IMR-90 (cell line): ENCODE measurements at regions not wholly inside any gene's neighbourhood (a gene's known extent, or its start where the extent isn't known, plus 50 kb on each side); places are given as distances from the start of the nearest gene placed in this dataset.

Experiments
- ATAC-seq: fragments of 200-7000 bp; cut with Tn5 transposase; 2 replicates; pipeline ENCODE4 v1.9.1; 2020; ENCODE audit warnings: low read depth, mild to moderate bottlenecking, moderate library complexity
- BruUV-seq: library from RNA; stranded (reverse); fragments of 400-500 nt; replicated peaks from 2 replicates; lab custom pipeline; 2021; lab: Mats Ljungman, UMichigan
- CTCF ChIA-PET: fragments of 300-600 bp; formaldehyde crosslinking; extraction: SDS; loops from one replicate; lab custom pipeline; 2021; ENCODE audit warnings: antibody characterized with exemption; lab: Yijun Ruan, JAX
- POLR2A ChIA-PET: fragments of 300-600 bp; sonication (Branson Sonifier 250); formaldehyde crosslinking; loops from one replicate; lab custom pipeline; 2022; ENCODE audit warnings: antibody characterized with exemption; ENCODE audit not compliant: unreplicated experiment; lab: Charles Lee
- DNase-seq: peaks from one replicate; pipeline ENCODE4 v3.0.0; 2013
- H2AFZ ChIP-seq: replicated peaks from 2 replicates; pipeline ENCODE3; 2013; ENCODE audit warnings: low read length, mild to moderate bottlenecking; ENCODE audit not compliant: poor library complexity
- H2AK5ac ChIP-seq: 2 replicates; pipeline ENCODE4 v1.6.1; 2013; ENCODE audit warnings: low read depth, low read length, inconsistent platforms
- H2AK9ac ChIP-seq: replicated peaks from 2 replicates; pipeline ENCODE3; 2013; ENCODE audit warnings: mild to moderate bottlenecking, low read depth, low read length, moderate library complexity; ENCODE audit not compliant: poor library complexity
- H2BK120ac ChIP-seq: 2 replicates; pipeline ENCODE4 v1.6.1; 2013; ENCODE audit warnings: low read depth, low read length, inconsistent platforms
- H2BK15ac ChIP-seq: 3 replicates; pipeline ENCODE4 v1.6.1; 2013; ENCODE audit warnings: low read depth, low read length, inconsistent platforms
- H2BK20ac ChIP-seq: 2 replicates; pipeline ENCODE4 v1.6.1; 2013; ENCODE audit warnings: low read depth, mild to moderate bottlenecking, inconsistent platforms, low read length, moderate library complexity
- H2BK5ac ChIP-seq: 2 replicates; pipeline ENCODE4 v1.6.1; 2013; ENCODE audit warnings: mild to moderate bottlenecking, low read depth, low read length, inconsistent platforms; ENCODE audit not compliant: poor library complexity, severe bottlenecking
- H3K14ac ChIP-seq: replicated peaks from 2 replicates; pipeline ENCODE4 v1.6.1; 2013; ENCODE audit warnings: low read depth, low read length, inconsistent platforms
- H3K18ac ChIP-seq: 2 replicates; pipeline ENCODE4 v1.6.1; 2013; ENCODE audit warnings: low read depth, low read length, control low read depth
- H3K23ac ChIP-seq: 2 replicates; pipeline ENCODE4 v1.6.1; 2013; ENCODE audit warnings: low read depth, low read length, inconsistent platforms
- H3K27ac ChIP-seq: 2 replicates; pipeline ENCODE4 v1.5.1; 2013; ENCODE audit warnings: mild to moderate bottlenecking, control low read depth, low read length; ENCODE audit not compliant: insufficient read depth
- H3K27me3 ChIP-seq: 2 replicates; pipeline ENCODE4 v1.6.1; 2013; ENCODE audit warnings: low read length; ENCODE audit not compliant: control insufficient read depth, insufficient read depth
- H3K36me3 ChIP-seq: 2 replicates; pipeline ENCODE4 v1.6.1; 2013; ENCODE audit warnings: low read length, mixed read lengths; ENCODE audit not compliant: control insufficient read depth, insufficient read depth
- H3K4ac ChIP-seq: 2 replicates; pipeline ENCODE4 v1.6.1; 2013; ENCODE audit warnings: low read depth, low read length, inconsistent platforms
- H3K4me1 ChIP-seq: 2 replicates; pipeline ENCODE4 v1.6.1; 2013; ENCODE audit warnings: low read length, mixed read lengths; ENCODE audit not compliant: control insufficient read depth, insufficient read depth
- H3K4me2 ChIP-seq: 2 replicates; pipeline ENCODE4 v1.6.1; 2013; ENCODE audit warnings: low read depth, mild to moderate bottlenecking, control low read depth, low read length, moderate library complexity
- H3K4me3 ChIP-seq: 2 replicates; pipeline ENCODE4 v1.5.1; 2013; ENCODE audit warnings: low read depth, mild to moderate bottlenecking, control low read depth, low read length, moderate library complexity; ENCODE audit not compliant: insufficient read depth
- H3K56ac ChIP-seq: 2 replicates; pipeline ENCODE4 v1.6.1; 2013; ENCODE audit warnings: low read length, inconsistent platforms; ENCODE audit not compliant: insufficient read depth; ENCODE audit errors: extremely low read depth
- H3K79me1 ChIP-seq, 2 experiments: 2 replicates each; pipeline ENCODE4 v1.6.1; 2013; ENCODE audit warnings: low read length in 2 of 2, inconsistent platforms in 1 of 2, low read depth in 1 of 2
- H3K9ac ChIP-seq: 2 replicates; pipeline ENCODE4 v1.6.1; 2013; ENCODE audit warnings: low read depth, low read length, control low read depth
- H3K9me1 ChIP-seq: 2 replicates; pipeline ENCODE4 v1.6.1; 2013; ENCODE audit warnings: low read length, inconsistent platforms; ENCODE audit not compliant: insufficient read depth
- H3K9me3 ChIP-seq: 2 replicates; pipeline ENCODE4 v1.6.1; 2013; ENCODE audit warnings: low read length; ENCODE audit not compliant: control insufficient read depth, insufficient read depth
- H4K20me1 ChIP-seq: 2 replicates; pipeline ENCODE4 v1.6.1; 2013; ENCODE audit warnings: low read length, inconsistent platforms; ENCODE audit not compliant: insufficient read depth
- H4K5ac ChIP-seq: 2 replicates; pipeline ENCODE4 v1.6.1; 2013; ENCODE audit warnings: mild to moderate bottlenecking, low read depth, low read length, control low read depth
- H4K8ac ChIP-seq, 2 experiments: 2 replicates each; pipeline ENCODE4 v1.6.1; 2013; ENCODE audit warnings: low read depth in 2 of 2, low read length in 2 of 2, control low read depth in 1 of 2, inconsistent platforms in 1 of 2
- H4K91ac ChIP-seq: 2 replicates; pipeline ENCODE4 v1.6.1; 2013; ENCODE audit warnings: low read depth, low read length, inconsistent platforms; ENCODE audit not compliant: insufficient read depth
- ELK1 ChIP-seq: fragments of 150-350 bp; IDR thresholded peaks from 2 replicates; pipeline ENCODE4 v1.6.1; 2016; ENCODE audit warnings: low read depth, mild to moderate bottlenecking, low read length, moderate library complexity, borderline replicate concordance
- FOS ChIP-seq: fragments of 150-350 bp; IDR thresholded peaks from 2 replicates; pipeline ENCODE4 v1.6.1; 2016; ENCODE audit warnings: low read depth, low read length
- NFE2L2 ChIP-seq: fragments of 150-350 bp; IDR thresholded peaks from 2 replicates; pipeline ENCODE4 v1.6.1; 2016; ENCODE audit warnings: low read depth, mild to moderate bottlenecking, low read length
- POLR2A ChIP-seq: IDR thresholded peaks from 2 replicates; pipeline ENCODE4 v1.6.1; 2012; ENCODE audit warnings: mild to moderate bottlenecking, low read depth, low read length
- RAD21 ChIP-seq: IDR thresholded peaks from 2 replicates; pipeline ENCODE4 v1.6.1; 2012; ENCODE audit warnings: low read length, improper control_type of control experiment
- RCOR1 ChIP-seq: IDR thresholded peaks from 2 replicates; pipeline ENCODE4 v1.6.1; 2012; ENCODE audit warnings: mild to moderate bottlenecking, low read length, improper control_type of control experiment; ENCODE audit not compliant: insufficient replicate concordance
- RFX5 ChIP-seq: IDR thresholded peaks from 2 replicates; pipeline ENCODE4 v1.8.0; 2012; ENCODE audit warnings: low read depth, mild to moderate bottlenecking, low read length, moderate library complexity
- WGBS, 2 experiments: methylation state at CpG; one replicate each; pipeline versions ENCODE4 v1.1.5 to v1.1.7; 2013; ENCODE audit warnings: missing lambda C conversion rate in 2 of 2; ENCODE audit not compliant: insufficient read length in 1 of 2; ENCODE audit errors: extremely low coverage in 2 of 2; 5-methylcytosine and 5-hydroxymethylcytosine counted together
- dilution Hi-C: fragments of 300-500 bp; cut with HindIII; formaldehyde crosslinking; loops from one replicate; pipeline ENCODE4 v1.14.3; 2018; ENCODE audit warnings: low sequenced_read_pairs; ENCODE audit not compliant: unreplicated experiment
- in situ Hi-C: fragments of 300-500 bp; cut with MboI; formaldehyde crosslinking; loops from 3 replicates; pipeline ENCODE4 v1.14.3; 2019; ENCODE audit warnings: low sequenced_read_pairs, inconsistent platforms, mixed read lengths
- intact Hi-C: fragments of 100-400 bp; cut with micrococcal nuclease; formaldehyde crosslinking; loops from 2 replicates; pipeline ENCODE4 v1.10.0; 2022
- TF ChIP-seq, protein P1 (sequence below): fragments of 150-350 bp; IDR thresholded peaks from 2 replicates; pipeline ENCODE4 v1.6.1; 2017; ENCODE audit warnings: mild to moderate bottlenecking, antibody characterized with exemption, low read length, low read depth

- POLR2A ChIA-PET, result interaction anchor here (0.6 kb wide), 1 partner anchor 197 kb away, joined by 3 read pairs; no protein-coding TSS in a partner anchor
- no peak overlapping the region for H2AK5ac ChIP-seq
- peaks cover 7% of the 10 kb centered on the region for H3K27me3 ChIP-seq
- ATAC-seq (no peak), DNase-seq (no peak)
- H3K36me3 ChIP-seq, result no peaks in the 10 kb centered on the region
- dilution Hi-C loops, result no loop called here
- no peak overlapping the region for H3K23ac ChIP-seq
- H4K20me1 ChIP-seq, result no peaks in the 10 kb centered on the region
- no peak overlapping the region for H4K5ac ChIP-seq
- no peak overlapping the region for H2BK5ac ChIP-seq
- no peaks in the 10 kb centered on the region for H3K79me1 ChIP-seq
- no peak overlapping the region for H2AFZ ChIP-seq
- H3K9me3 ChIP-seq, result no peaks in the 10 kb centered on the region
- no peak overlapping the region for H3K27ac ChIP-seq
- H3K14ac ChIP-seq, result no peak overlapping the region
- no peak overlapping the region for H2BK20ac ChIP-seq
- H2BK15ac ChIP-seq, result no peak overlapping the region
- no peak overlapping the region for H3K4me3 ChIP-seq
- H4K91ac ChIP-seq, result no peak overlapping the region
- no TSS peak for BruUV-seq
- no peaks in the 10 kb centered on the region for H3K9me1 ChIP-seq
- CTCF ChIA-PET, result no interaction called here
- H2BK120ac ChIP-seq, result no peak overlapping the region
- H3K4me1 ChIP-seq, result no peaks in the 10 kb centered on the region
- no CpG with 5 or more reads among the region's 1 CpG for WGBS, 2 experiments
- H3K4me2 ChIP-seq, result no peak overlapping the region
- TF ChIP-seq RFX5 (no peak), ELK1 (no peak), NFE2L2 (no peak), RAD21 (no peak), POLR2A (no peak), RCOR1 (no peak), FOS (no peak)
- TF ChIP-seq, protein P1, sequence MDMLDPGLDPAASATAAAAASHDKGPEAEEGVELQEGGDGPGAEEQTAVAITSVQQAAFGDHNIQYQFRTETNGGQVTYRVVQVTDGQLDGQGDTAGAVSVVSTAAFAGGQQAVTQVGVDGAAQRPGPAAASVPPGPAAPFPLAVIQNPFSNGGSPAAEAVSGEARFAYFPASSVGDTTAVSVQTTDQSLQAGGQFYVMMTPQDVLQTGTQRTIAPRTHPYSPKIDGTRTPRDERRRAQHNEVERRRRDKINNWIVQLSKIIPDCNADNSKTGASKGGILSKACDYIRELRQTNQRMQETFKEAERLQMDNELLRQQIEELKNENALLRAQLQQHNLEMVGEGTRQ, result no peak
- H2AK9ac ChIP-seq, result no peak overlapping the region
- H4K8ac ChIP-seq, result no peak overlapping the region
- intact Hi-C loops, result no loop called here
- H3K4ac ChIP-seq, result no peak overlapping the region
- no peak overlapping the region for H3K18ac ChIP-seq
- H3K9ac ChIP-seq, result no peak overlapping the region
- in situ Hi-C loops, result no loop called here
- no peak overlapping the region for H3K56ac ChIP-seq
These were observed 109.7 kb upstream of the BARHL2 start for GRCh38 chr1:90826834-90827233.
